GM18873 (cell line): ENCODE measurements at regions not wholly inside any gene's neighbourhood (a gene's known extent, or its start where the extent isn't known, plus 50 kb on each side); places are given as distances from the start of the nearest gene placed in this dataset.

Experiments used
- ATAC-seq: cut with Tn5 transposase; IDR thresholded peaks from one replicate; pipeline ENCODE4 v1.9.1; 2021; ENCODE audit warnings: mild to moderate bottlenecking, moderate library complexity, moderate number of reproducible peaks; ENCODE audit not compliant: unreplicated experiment, low FRiP score

DNA sequence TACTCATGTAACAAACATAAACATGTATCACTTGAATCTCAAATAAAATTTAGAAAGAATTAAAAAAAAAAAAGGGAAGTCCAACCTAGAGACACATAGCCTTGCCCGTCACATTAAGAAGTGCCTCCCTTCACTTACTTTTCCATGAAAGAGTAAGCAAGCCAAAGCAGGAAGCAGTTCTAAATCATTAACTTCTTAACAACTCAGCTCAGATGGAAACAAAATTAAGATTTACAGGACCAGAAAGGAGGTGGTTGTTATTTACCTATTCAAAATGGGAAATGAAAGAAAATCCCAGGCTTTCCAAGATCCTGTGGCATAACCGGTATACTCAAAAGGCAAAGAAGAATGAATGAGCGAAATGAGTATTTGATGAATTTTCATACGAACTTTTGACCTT lies 258.6 kb upstream of the DCN start:
- no peak for ATAC-seq

- ATAC-seq, result no peak
Observed at GRCh38 chr12:91434081-91434480, 251.5 kb upstream of the DCN start.

- no peak for ATAC-seq
Observed at GRCh38 chr12:91432755-91433154, 250.1 kb upstream of the DCN start.

DNA sequence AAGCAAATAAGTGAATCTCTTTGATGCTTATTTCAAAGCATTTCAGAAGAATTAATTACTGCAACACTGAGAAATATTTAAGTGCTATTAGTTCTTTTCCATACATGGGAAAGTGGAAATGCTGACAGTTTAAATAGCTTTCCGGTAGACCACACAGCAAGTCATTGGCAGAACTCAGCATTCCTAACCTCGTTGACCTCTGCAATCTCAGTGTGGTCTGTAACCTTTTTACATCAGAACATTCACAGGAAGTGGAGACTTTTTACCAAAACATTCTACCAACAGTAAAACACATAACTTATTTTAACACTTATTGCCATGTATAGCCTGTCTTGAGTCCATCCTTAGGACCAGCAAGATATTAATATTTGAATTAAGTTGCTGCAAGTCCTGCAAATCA lies 249.5 kb upstream of the DCN start:
- ATAC-seq, result no peak

GRCh38 chr12:91424506-91424905 lies 241.9 kb upstream of the DCN start:
- no peak for ATAC-seq

DNA sequence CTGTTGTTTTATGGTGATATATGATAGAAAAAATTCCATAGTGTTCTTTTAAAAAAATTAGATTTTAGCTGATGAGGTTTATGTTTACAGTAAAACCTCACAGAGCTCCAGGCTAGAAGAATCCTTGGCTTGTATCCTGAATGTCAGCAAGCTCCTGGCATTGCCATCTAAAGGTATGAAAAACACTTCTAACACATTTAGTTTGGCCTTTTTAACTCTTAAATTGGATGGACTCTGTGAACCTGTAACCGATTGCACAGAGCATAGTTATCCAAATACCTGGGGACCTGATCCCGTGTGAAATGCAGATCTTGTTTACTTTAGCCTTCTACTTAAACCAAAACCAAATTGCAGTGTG lies 241.1 kb upstream of the DCN start:
- no peak for ATAC-seq

- no peak for ATAC-seq
Observed at GRCh38 chr12:91422811-91423692, 240.4 kb upstream of the DCN start.

DNA sequence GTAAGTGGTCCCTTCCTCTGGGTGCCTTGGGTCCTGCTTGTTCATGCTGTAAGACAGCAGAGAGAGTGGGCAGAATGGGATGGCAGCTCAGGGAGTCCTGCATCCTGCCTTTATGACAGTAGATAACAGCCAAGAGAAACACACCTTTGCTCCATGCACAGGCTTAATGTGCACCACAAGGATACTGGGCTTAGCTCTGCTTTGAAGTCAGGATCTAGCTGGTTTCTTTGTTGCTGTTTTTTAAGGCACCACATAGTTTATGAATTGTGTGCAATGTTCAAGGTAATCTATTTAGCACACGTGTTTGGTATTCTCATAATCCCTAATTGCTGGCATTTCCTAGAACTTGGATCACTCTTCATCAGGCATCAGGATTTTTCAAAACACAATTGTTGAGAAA lies 239.5 kb upstream of the DCN start:
- ATAC-seq, result no peak

GRCh38 chr12:91419809-91420208 lies 237.2 kb upstream of the DCN start:
- no peak for ATAC-seq

DNA sequence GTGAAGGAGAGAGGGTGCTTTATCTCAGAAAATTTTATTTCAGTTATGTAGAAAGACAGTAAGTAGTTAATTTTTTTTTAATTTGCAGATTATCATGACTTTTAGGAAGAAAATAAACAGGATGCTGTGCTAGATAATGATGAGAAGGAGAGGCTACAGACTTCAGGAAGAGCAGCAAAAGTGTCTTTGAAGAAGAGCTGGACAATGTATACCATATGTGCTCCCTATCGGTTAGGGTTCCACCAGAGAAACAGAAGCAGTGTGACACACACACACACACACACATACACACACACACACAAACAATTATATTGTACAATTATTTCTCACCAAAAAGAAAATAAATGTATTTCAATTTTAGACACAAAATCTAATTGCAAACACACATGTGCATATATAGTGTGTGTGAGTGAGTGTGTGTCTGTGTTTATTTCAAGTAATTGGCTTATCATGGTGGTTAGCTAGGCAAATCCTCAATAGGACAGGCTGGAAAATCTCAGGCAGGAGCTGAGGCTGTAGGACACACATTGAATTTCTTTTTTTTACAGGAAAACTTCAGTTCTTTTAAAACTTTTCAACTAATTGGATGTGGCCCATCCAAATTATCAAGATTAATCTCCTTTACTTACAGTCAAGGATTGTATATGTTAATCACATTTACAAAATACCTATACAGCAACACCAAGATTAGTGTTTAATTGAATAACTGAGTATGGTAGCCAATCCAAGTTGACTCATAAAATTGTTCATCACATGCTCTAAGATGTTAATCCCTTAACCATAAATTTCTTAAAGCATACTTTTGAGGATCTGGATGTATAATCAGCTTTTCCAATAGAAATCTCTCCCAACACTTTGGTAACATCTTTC lies 235.8 kb upstream of the DCN start:
- ATAC-seq, result no peak

GRCh38 chr12:91417650-91418049 lies 235.0 kb upstream of the DCN start:
- ATAC-seq, result no peak

DNA sequence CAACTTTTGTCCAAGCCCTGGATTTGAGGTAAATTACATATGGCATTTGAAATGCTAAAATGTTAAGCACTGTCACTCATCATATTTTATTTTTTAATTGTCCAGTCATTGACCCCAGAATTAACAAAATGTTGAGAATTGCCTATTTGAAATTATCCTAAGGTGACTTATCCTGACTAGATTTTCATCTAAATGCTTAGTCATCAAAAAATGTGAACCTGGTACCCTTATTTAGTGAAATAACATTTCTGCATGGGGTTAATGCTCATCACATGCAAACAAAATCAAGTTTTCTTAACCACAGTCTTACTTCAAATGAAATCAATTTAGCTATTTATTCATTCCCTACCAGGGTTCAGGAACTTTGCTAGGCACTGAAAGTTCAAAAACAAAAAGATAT lies 232.0 kb upstream of the DCN start:
- no peak for ATAC-seq

DNA sequence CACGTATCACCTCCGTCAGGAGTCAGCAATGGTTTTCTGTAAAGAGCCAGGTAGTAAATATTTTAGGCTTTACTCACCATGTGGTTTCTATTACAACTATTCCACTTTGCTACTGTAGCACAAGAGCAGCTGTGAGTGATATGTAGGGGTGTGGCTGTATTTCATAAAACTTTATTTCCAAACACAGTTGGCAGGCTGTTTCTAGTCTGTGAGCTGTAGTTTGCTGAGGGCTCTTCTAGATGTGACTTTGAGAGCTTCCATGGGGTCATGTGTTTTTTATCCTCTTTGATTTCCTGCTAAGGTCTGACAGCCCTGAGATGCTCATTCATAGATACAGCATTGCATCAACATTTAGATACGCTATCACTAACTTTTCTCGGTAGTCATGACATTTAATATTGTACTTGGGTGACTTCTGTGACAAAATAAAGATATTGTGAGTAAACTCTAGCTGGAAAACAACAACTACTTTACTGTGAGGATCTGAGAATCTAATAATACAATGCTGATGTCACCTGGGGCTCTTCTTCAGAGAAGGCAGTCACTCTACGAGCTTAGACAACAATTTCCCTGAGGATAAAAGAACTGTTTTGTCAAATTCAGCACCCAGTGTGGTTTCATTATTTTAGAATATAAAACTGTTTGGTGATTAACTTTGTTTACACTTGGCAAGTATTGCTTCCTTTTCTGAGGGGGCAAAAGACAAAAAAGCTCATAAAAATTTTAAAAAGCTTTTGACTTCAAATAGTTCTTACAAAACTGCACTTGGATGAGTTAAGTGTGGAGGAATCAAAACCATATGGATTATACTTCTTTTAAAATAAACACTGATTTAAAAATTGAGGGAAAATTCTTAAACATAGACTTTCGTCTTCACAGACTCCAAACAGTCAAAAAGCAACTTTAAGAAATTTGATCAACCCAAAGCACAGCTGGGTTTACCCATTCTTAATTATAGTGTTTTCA lies 231.2 kb upstream of the DCN start:
- ATAC-seq, result no peak

DNA sequence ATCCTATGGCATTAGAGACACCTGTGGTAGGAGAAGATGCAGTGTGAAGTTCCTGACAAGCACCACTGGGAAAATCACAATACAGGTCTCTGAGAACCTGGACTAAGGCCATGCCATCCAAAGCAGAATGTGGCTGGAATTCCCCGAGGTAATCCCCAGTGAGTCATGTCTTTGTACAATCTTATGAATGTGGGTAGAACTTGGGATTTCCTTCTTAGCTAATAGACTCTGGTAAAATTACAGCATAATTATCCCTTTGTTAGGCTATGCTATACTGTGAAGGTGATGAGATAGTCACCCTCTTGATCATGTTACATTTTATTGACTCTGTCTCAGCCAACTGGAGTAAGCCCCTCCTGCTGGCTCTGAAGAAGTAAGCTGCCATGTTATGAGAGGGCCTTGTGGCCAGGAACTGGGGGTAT lies 224.3 kb upstream of the DCN start:
- peak; percentile 62 for ATAC-seq

DNA sequence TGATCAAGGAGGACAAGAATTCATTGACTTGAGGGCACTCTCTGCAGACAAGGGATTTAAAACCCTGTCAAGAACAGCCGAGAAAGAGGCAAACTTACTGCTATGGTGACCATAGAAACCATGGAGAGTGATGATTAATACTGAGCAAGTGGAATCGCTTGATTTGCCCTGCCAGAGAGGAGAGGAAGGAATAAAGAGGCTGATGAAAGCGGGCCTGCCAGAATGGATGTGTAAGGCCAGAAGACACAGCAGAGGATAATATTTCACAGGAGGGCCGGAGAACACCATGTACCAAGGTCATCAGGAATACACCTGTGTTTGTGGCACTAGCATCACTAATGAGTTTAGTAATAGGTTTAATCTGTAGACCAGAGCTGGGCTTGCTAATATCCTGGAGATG lies 221.8 kb upstream of the DCN start:
- no peak for ATAC-seq

- no peak for ATAC-seq
Observed at GRCh38 chr12:91401190-91401589, 218.6 kb upstream of the DCN start.

DNA sequence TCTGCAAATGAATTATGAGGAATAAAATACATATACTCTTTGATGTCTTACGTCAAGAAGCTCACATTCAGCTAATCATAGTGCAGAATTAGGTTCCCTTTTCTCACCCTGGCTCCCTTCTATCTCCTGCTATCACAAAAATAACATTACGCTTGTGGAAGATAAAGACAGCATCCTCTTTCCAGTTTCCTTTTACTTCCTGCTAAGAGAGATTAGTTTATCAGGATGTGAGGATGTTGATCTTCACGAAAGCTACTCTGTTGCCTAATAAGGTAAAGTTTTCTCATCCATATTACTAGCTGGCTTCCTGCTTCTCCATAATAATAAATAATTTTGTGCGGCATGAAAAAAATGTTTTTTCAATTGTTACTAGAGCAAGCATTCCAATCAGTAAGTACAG lies 217.7 kb upstream of the DCN start:
- no peak for ATAC-seq

DNA sequence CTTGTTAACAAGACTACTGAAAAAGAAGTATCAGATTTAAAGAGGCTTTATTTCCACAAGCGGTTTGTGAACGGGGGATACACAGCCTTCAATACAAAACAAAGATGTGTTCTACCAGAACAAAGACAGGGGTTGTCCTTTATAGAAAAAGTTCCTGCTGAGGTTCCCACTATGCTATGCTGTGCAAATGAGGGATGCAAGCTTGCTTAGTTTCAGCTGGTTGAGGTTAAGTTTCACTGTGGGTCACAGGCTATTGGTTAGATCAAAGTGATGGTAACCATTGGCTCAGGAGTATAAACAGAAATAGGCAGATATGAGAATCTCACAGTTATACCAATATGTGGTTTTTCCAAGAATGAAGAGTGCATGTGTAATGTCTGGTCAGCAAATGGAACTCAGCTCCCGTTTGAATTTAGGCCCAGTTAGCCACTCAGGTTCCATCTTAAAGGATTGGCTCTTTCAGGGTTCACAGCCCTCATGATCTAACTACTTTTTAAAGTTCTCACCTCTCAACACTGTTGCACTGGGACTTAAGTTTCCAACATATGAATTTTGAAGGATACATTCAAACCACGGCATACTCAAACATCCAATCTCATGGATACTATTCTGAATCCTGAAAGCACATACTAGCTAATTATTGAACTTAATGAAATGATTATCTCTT lies 215.4 kb upstream of the DCN start:
- no peak for ATAC-seq

DNA sequence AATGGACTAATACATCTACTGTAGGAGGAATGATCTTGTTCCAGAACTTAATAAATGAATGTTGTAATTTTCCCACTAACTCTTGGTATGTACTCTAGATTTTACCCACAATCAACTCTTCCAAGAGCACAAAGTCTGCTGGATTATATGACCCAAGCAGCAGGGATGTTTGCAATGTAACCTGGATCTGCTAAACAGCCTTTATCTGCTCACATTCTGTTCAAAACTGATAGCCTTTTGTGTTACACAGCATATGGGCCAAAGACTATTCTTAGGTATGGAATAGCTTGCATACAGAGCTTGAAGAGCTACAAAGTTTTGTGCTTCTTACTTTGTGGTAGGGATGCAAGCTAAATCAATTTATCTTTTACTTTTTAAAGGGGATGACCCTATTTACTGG lies 213.7 kb upstream of the DCN start:
- no peak for ATAC-seq

DNA sequence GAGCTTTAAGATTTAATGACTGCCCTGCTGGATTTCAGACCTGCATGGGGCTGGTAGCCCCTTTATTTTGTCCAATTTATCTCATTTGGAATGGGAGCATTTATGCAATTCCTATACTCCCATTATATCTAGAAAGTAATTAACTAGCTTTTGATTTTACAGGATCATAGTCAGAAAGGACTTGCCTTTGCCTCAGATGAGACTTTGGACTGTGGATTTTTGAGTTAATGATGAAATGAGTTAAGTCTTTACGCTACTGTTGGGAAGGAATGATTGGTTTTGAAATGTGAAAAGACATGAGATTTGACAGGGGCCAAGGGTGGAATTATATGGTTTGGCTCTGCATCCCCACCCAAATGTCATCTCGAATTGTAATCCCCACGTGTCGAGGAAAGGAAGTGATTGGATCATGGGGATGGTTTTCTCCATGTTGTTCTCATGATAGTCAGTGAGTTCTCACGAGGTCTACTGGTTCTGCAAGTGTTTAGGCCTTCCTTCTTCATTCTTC lies 213.1 kb upstream of the DCN start:
- ATAC-seq, result no peak
